BE2C (cell line): ENCODE measurements at regions not wholly inside any gene's neighbourhood (a gene's known extent, or its start where the extent isn't known, plus 50 kb on each side); places are given as distances from the start of the nearest gene placed in this dataset.

Source experiments
- DNase-seq: peaks from one replicate; pipeline ENCODE4 v3.0.0-alpha.2; 2020
- H3K27me3 ChIP-seq: fragments of 250-450 bp; sonication (Bioruptor Pico); 2 replicates; pipeline ENCODE4 v1.5.1; 2020; ENCODE audit warnings: mild to moderate bottlenecking
- H3K36me3 ChIP-seq: fragments of 250-450 bp; sonication (Bioruptor Pico); 2 replicates; pipeline ENCODE4 v1.5.1; 2020; ENCODE audit warnings: mild to moderate bottlenecking
- H3K4me1 ChIP-seq: fragments of 250-450 bp; sonication (Bioruptor Pico); 2 replicates; pipeline ENCODE4 v1.5.1; 2020
- H3K4me3 ChIP-seq: 2 replicates; pipeline ENCODE4 v1.5.1; 2011; ENCODE audit warnings: low read depth, low read length
- H3K9me3 ChIP-seq: fragments of 250-450 bp; sonication (Bioruptor Pico); 2 replicates; pipeline ENCODE4 v1.5.1; 2020
- TF ChIP-seq, protein P1 (sequence below): IDR thresholded peaks from 2 replicates; pipeline ENCODE4 v1.5.1; 2012; ENCODE audit warnings: mild to moderate bottlenecking, low read depth, low read length

DNA sequence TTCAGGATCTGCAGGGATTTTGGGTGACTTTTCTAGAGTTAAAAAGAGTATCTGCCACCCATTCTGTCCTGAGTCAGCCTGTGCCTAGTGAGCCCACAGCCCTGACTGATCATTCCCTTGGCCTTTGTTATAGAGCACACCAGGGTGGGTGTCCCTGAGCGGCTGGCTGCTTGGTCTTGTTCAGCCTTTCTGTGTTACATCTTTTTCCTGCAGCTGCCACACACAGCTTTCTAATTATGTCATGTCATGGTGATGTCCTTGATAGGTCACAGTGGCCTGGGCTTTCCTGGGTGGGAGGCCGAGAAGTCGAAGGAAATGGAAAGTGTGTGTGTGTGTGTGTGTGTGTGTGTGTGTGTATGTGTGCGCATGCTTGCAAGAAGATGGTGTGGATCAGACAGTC is 293.2 kb upstream of the CRY1 start:
- H3K36me3 ChIP-seq = no peaks in the 10 kb centered on the region
- no peaks in the 10 kb centered on the region for H3K4me1 ChIP-seq
- TF ChIP-seq, protein P1, sequence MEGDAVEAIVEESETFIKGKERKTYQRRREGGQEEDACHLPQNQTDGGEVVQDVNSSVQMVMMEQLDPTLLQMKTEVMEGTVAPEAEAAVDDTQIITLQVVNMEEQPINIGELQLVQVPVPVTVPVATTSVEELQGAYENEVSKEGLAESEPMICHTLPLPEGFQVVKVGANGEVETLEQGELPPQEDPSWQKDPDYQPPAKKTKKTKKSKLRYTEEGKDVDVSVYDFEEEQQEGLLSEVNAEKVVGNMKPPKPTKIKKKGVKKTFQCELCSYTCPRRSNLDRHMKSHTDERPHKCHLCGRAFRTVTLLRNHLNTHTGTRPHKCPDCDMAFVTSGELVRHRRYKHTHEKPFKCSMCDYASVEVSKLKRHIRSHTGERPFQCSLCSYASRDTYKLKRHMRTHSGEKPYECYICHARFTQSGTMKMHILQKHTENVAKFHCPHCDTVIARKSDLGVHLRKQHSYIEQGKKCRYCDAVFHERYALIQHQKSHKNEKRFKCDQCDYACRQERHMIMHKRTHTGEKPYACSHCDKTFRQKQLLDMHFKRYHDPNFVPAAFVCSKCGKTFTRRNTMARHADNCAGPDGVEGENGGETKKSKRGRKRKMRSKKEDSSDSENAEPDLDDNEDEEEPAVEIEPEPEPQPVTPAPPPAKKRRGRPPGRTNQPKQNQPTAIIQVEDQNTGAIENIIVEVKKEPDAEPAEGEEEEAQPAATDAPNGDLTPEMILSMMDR = no peak
- no peak overlapping the region for H3K4me3 ChIP-seq
- DNase-seq = no peak
- H3K9me3 ChIP-seq = no peaks in the 10 kb centered on the region
- H3K27me3 ChIP-seq = no peaks in the 10 kb centered on the region

DNA sequence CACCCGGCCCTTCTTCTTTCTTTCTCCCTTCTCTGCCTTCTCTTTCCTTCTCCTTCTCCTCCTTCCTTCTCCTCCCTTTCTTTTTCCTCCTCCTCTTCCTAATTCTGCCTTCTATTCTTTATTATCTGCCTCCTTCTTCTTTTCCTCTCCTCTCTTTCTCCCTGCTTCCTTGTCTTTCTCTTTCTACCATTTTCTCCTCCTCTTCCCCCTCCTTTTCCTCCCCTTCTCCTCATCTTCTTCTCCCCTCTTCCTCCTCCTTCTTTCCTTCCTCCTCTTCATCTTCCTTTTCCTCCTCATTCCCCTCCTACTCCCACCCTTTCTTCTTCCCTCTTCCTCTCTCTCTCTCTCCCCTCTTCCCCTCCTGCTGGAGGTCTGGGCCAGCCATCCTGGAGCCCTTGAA is 294.9 kb upstream of the CRY1 start:
- Histone ChIP-seq H3K4me1 (no peaks in the 10 kb centered on the region), H3K4me3 (no peak overlapping the region), H3K36me3 (no peaks in the 10 kb centered on the region), H3K9me3 (no peaks in the 10 kb centered on the region), H3K27me3 (no peaks in the 10 kb centered on the region)
- TF ChIP-seq, protein P1 = no peak
- no peak for DNase-seq

- no peak overlapping the region for H3K4me3 ChIP-seq
- no peak for DNase-seq
- TF ChIP-seq, protein P1 = no peak
- H3K4me1 ChIP-seq = no peaks in the 10 kb centered on the region
- H3K9me3 ChIP-seq = no peaks in the 10 kb centered on the region
- no peaks in the 10 kb centered on the region for H3K36me3 ChIP-seq
- no peaks in the 10 kb centered on the region for H3K27me3 ChIP-seq
Observed at GRCh38 chr12:107390414-107390813, 295.2 kb upstream of the PWP1 start.

- Histone ChIP-seq H3K27me3 (no peaks in the 10 kb centered on the region), H3K9me3 (no peaks in the 10 kb centered on the region), H3K36me3 (no peaks in the 10 kb centered on the region), H3K4me1 (0 out of 2 replicates have a peak, but pooled peaks cover 4% of the 10 kb centered on the region), H3K4me3 (no peak overlapping the region)
- TF ChIP-seq, protein P1 = no peak
- no peak for DNase-seq
Observed at GRCh38 chr12:107393043-107393717, 292.4 kb upstream of the PWP1 start.

GRCh38 chr12:107394693-107395092 is 290.9 kb upstream of the PWP1 start:
- Histone ChIP-seq H3K4me3 (no peak overlapping the region), H3K9me3 (no peaks in the 10 kb centered on the region), H3K36me3 (no peaks in the 10 kb centered on the region), H3K27me3 (no peaks in the 10 kb centered on the region), H3K4me1 (0 out of 2 replicates have a peak, but pooled peaks cover 5% of the 10 kb centered on the region)
- no peak for DNase-seq
- TF ChIP-seq, protein P1 = no peak

GRCh38 chr12:107395817-107396216 is 289.8 kb upstream of the PWP1 start:
- Histone ChIP-seq H3K27me3 (no peaks in the 10 kb centered on the region), H3K36me3 (no peaks in the 10 kb centered on the region), H3K9me3 (no peaks in the 10 kb centered on the region), H3K4me3 (no peak overlapping the region), H3K4me1 (peaks cover 5% of the 10 kb centered on the region; the same call in 1 of the 2 replicates)
- no peak for DNase-seq
- TF ChIP-seq, protein P1 = no peak
